ENCODE measurements at regions not wholly inside any gene's neighbourhood (a gene's known extent, or its start where the extent isn't known, plus 50 kb on each side); places are given as distances from the start of the nearest gene placed in this dataset.

- TF ChIP-seq CTCF (IDR thresholded peaks at IDR 0.05): no peak
- no peak for TF ChIP-seq POLR2A (IDR thresholded peaks at IDR 0.05)
Measured at GRCh38 chr13:105370011-105370650, 1165.3 kb downstream of the EFNB2 start.

All from right lobe of liver (tissue), 4 donors.